ENCODE measurements at regions not wholly inside any gene's neighbourhood (a gene's known extent, or its start where the extent isn't known, plus 50 kb on each side); places are given as distances from the start of the nearest gene placed in this dataset.
"Not testable (repeated sequence)": the region's sequence is repeated elsewhere in the genome, so short reads cannot be mapped to it uniquely, and the experiment has no call there.

GRCh38 chr10:87416892-87417291, 59.3 kb downstream of the NUTM2D start:
- not testable (repeated sequence) for DNase-seq

- DNase-seq = not testable (repeated sequence)
Measured at GRCh38 chr10:87422641-87423040, 65.1 kb downstream of the NUTM2D start.

GRCh38 chr10:87424697-87425373, 67.3 kb downstream of the NUTM2D start:
- DNase-seq = not testable (repeated sequence)

- DNase-seq = not testable (repeated sequence)
Measured at GRCh38 chr10:87433836-87434235, 70.9 kb upstream of the MINPP1 start.

DNA sequence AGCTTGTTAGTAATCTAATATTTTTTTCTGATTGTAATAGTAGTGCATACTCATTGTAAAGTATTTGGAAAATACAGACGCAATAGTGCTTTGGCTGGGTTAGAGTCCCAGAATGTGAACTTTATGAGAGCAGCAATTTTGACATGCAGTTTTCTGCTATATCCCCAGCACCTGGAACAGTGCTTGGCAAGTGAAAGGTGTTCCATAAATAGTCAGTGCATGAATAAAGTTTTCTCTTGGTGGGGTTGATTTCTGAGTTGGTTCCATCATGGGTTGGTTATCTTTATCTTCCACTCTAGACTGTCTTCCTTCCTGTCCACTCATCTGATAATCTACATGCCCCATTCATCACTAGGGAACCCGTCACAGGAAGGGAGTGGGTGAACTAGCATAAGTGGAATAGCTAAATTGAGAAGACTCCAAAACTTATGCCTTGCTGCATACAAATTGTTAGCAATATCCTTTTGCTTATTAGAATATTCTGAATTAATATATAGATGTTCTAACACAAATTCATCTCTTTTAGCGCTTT, 69.3 kb upstream of the MINPP1 start:
- DNase-seq = not testable (repeated sequence)

- peak; percentile 1 for DNase-seq
Measured at GRCh38 chr10:87436104-87436503, 68.6 kb upstream of the MINPP1 start.

- DNase-seq = not testable (repeated sequence)
Measured at GRCh38 chr10:87437450-87437849, 67.2 kb upstream of the MINPP1 start.
